Ishikawa (cell line): ENCODE measurements at regions not wholly inside any gene's neighbourhood (a gene's known extent, or its start where the extent isn't known, plus 50 kb on each side); places are given as distances from the start of the nearest gene placed in this dataset.

ENCODE experiments used
- CEBPB ChIP-seq: IDR thresholded peaks from 2 replicates; pipeline ENCODE4 v1.6.1; 2012
- CREB1 ChIP-seq: IDR thresholded peaks from 2 replicates; pipeline ENCODE4 v1.6.1; 2012; ENCODE audit warnings: low read depth
- EGR1 ChIP-seq: IDR thresholded peaks from 2 replicates; pipeline ENCODE4 v1.6.1; 2012
- EP300 ChIP-seq: IDR thresholded peaks from 2 replicates; pipeline ENCODE4 v1.6.1; 2012; ENCODE audit warnings: borderline replicate concordance
- FOXM1 ChIP-seq: IDR thresholded peaks from 2 replicates; pipeline ENCODE4 v1.6.1; 2012; ENCODE audit warnings: low read depth, borderline replicate concordance
- MAX ChIP-seq: IDR thresholded peaks from 2 replicates; pipeline ENCODE4 v1.6.1; 2012
- NFIC ChIP-seq: IDR thresholded peaks from 2 replicates; pipeline ENCODE4 v1.6.1; 2012
- RAD21 ChIP-seq: IDR thresholded peaks from 2 replicates; pipeline ENCODE4 v1.6.1; 2012; ENCODE audit warnings: low read depth
- REST ChIP-seq: IDR thresholded peaks from 2 replicates; pipeline ENCODE4 v1.6.1; 2012; ENCODE audit warnings: low read depth, mild to moderate bottlenecking
- TAF1 ChIP-seq: IDR thresholded peaks from 2 replicates; pipeline ENCODE4 v1.6.1; 2012; ENCODE audit warnings: low read depth, mild to moderate bottlenecking
- TCF12 ChIP-seq: IDR thresholded peaks from 2 replicates; pipeline ENCODE4 v1.6.1; 2012; ENCODE audit warnings: low read depth
- TEAD4 ChIP-seq: IDR thresholded peaks from 2 replicates; pipeline ENCODE4 v1.6.1; 2012
- USF1 ChIP-seq: IDR thresholded peaks from 2 replicates; pipeline ENCODE4 v1.6.1; 2012
- YY1 ChIP-seq: IDR thresholded peaks from 2 replicates; pipeline ENCODE4 v1.6.1; 2012; ENCODE audit warnings: low read depth
- ZBTB7A ChIP-seq: IDR thresholded peaks from 2 replicates; pipeline ENCODE4 v1.6.1; 2012; ENCODE audit warnings: low read depth

DNA sequence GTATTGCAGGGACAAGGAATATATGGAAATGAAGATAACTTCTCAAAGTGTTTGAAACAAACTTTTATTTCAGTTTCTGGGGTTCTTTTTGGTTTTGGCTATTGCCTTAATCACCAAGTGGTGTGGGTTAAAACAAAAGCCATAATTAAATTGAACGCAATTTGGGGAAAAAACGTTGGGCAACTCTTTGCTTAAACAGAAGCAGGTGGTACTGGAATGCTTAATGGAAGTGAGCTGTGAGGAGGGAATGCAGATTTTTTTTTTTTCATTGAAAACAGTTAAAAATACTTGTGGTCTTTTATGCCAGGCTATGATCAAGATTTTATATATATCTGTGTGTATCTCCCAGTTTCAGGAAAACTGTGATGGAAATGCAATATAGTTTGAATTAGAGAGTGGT is 195.7 kb upstream of the TUT7 start:
- TF ChIP-seq TAF1 (no peak), TEAD4 (no peak), USF1 (no peak), EP300 (no peak), EGR1 (no peak), TCF12 (no peak), ZBTB7A (no peak), REST (no peak), MAX (no peak), CEBPB (no peak), FOXM1 (no peak), RAD21 (no peak), NFIC (no peak)

DNA sequence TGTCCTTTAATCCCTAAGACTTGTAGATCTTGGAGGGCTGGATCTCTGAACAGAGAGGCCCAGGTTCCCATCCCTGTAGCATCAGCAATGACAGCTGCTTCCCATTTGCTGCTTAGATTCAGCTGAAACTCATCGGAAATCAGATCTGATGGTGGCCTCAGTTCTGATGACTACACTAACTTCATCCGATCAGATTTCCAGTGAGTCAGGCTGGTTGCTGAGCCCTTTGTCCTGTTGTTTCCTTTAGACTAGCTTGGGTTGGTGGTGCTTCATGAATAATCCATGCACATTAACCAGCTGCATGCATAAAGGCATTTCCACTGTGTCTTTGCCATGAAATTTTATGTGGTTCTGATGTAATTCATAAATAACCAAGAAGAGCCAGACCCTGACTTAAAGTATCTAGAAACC is 195.2 kb upstream of the TUT7 start:
- TF ChIP-seq CEBPB: no peak
- no peak for TF ChIP-seq CREB1
- TF ChIP-seq REST: no peak
- no peak for TF ChIP-seq EP300
- TF ChIP-seq RAD21: no peak
- no peak for TF ChIP-seq EGR1
- no peak for TF ChIP-seq TAF1
- TF ChIP-seq USF1: no peak
- no peak for TF ChIP-seq MAX
- no peak for TF ChIP-seq NFIC
- no peak for TF ChIP-seq YY1
- no peak for TF ChIP-seq FOXM1
- no peak for TF ChIP-seq ZBTB7A
- TF ChIP-seq TEAD4: no peak
- TF ChIP-seq TCF12: no peak

GRCh38 chr9:86548220-86548619 is 194.0 kb upstream of the TUT7 start:
- TF ChIP-seq YY1 (no peak), USF1 (no peak), ZBTB7A (no peak), TCF12 (no peak), EP300 (no peak), EGR1 (no peak), MAX (no peak), RAD21 (no peak), REST (no peak), TAF1 (no peak), CREB1 (no peak), TEAD4 (no peak), NFIC (no peak), CEBPB (no peak), FOXM1 (no peak)

DNA sequence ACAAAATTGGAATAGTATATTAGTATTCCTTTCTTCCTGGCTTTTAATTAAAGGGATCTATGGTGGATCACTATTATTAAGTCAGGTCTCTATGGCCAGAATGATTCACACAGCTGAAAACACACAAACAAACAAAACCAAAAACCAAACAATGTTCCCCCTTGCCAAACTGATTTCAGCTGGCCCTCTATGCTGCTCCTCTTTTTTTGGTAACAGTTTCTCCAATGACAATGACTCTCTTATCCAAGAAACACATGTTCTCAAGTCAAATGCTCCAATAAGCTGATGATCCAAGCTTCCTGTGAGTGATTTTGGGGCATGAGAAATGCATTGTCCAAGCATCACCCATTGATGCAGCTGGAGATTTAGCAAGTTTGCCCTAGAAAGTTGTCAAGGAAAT is 193.4 kb upstream of the TUT7 start:
- TF ChIP-seq ZBTB7A: no peak
